ENCODE measurements at regions not wholly inside any gene's neighbourhood (a gene's known extent, or its start where the extent isn't known, plus 50 kb on each side); places are given as distances from the start of the nearest gene placed in this dataset.

GRCh38 chr1:88141499-88142074 is 542.5 kb upstream of the PKN2 start:
- ChIA-PET POLR2A (no interaction called here), CTCF (interaction anchor here (0.6 kb wide), 1 partner anchor 13 kb away, joined by 3 read pairs; no protein-coding TSS in a partner anchor)
- ATAC-seq, result no peak
- Histone ChIP-seq H3K36me3 (ENCODE audit: control insufficient read depth, insufficient read depth, low read length) (no peaks in the 10 kb centered on the region), H3K27ac (ENCODE audit: low read length) (no peak overlapping the region), H3K4me3 (ENCODE audit: low read depth in 2 of 2, low read length in 2 of 2) (no peak overlapping the region), H3K27me3 (ENCODE audit: control insufficient read depth, insufficient read depth, low read length) (0 out of 2 replicates have a peak, but pooled peaks cover 3% of the 10 kb centered on the region), H3K4me1 (ENCODE audit: control insufficient read depth, insufficient read depth, low read length) (no peaks in the 10 kb centered on the region), H3K9me3 (ENCODE audit: control insufficient read depth, insufficient read depth, low read depth, low read length) (no peaks in the 10 kb centered on the region)
- BruUV-seq (replicated peaks), result no TSS peak
- in situ Hi-C loops (cut with HindIII; ENCODE audit: low pct_unique_long_range_greater_than_20kb, low sequenced_read_pairs), result no loop called here
- intact Hi-C loops (cut with micrococcal nuclease; ENCODE audit: unreplicated experiment), result no loop called here
- no peak for TF ChIP-seq REST (IDR thresholded peaks at IDR 0.05; ENCODE audit: insufficient read depth in 1 of 2, low read depth in 2 of 2, low read length in 1 of 2)
- no peak for TF ChIP-seq TCF7L2 (IDR thresholded peaks at IDR 0.05; ENCODE audit: low read depth, low read length)
- TF ChIP-seq SIN3A (IDR thresholded peaks at IDR 0.05; ENCODE audit: borderline replicate concordance, insufficient read depth, low read depth, low read length), result no peak
- TF ChIP-seq CTCF (IDR thresholded peaks at IDR 0.05), result no peak
- TF ChIP-seq POLR2AphosphoS5 (IDR thresholded peaks at IDR 0.05; ENCODE audit: low read depth, low read length), result no peak
- DNase-seq (ENCODE audit: low read depth, low spot score), result no peak

- Histone ChIP-seq H3K9me3 (ENCODE audit: control insufficient read depth, insufficient read depth, low read depth, low read length) (no peaks in the 10 kb centered on the region), H3K27me3 (ENCODE audit: control insufficient read depth, insufficient read depth, low read length) (no peaks in the 10 kb centered on the region), H3K36me3 (ENCODE audit: control insufficient read depth, insufficient read depth, low read length) (no peaks in the 10 kb centered on the region), H3K27ac (ENCODE audit: low read length) (no peak overlapping the region), H3K4me1 (ENCODE audit: control insufficient read depth, insufficient read depth, low read length) (no peaks in the 10 kb centered on the region), H3K4me3 (ENCODE audit: low read depth in 2 of 2, low read length in 2 of 2) (no peak overlapping the region)
- CTCF ChIA-PET, result no interaction called here
- TF ChIP-seq SIN3A (IDR thresholded peaks at IDR 0.05; ENCODE audit: borderline replicate concordance, insufficient read depth, low read depth, low read length), result no peak
- no peak for TF ChIP-seq REST (IDR thresholded peaks at IDR 0.05; ENCODE audit: insufficient read depth in 1 of 2, low read depth in 2 of 2, low read length in 1 of 2)
- TF ChIP-seq CTCF (IDR thresholded peaks at IDR 0.05), result no peak
- TF ChIP-seq POLR2AphosphoS5 (IDR thresholded peaks at IDR 0.05; ENCODE audit: low read depth, low read length), result no peak
- TF ChIP-seq TCF7L2 (IDR thresholded peaks at IDR 0.05; ENCODE audit: low read depth, low read length), result no peak
- in situ Hi-C loops (cut with HindIII; ENCODE audit: low pct_unique_long_range_greater_than_20kb, low sequenced_read_pairs) (no loop called here), intact Hi-C loops (cut with micrococcal nuclease; ENCODE audit: unreplicated experiment) (no loop called here)
- no peak for ATAC-seq
- no TSS peak for BruUV-seq (replicated peaks)
- POLR2A ChIA-PET, result interaction anchor here (0.6 kb wide), 1 partner anchor 230 kb away, joined by 3 read pairs; no protein-coding TSS in a partner anchor
- DNase-seq (ENCODE audit: low read depth, low spot score), result no peak
Measured at GRCh38 chr1:88145752-88146151, 538.3 kb upstream of the PKN2 start.

All from Panc1 (cell line).